ENCODE measurements at regions not wholly inside any gene's neighbourhood (a gene's known extent, or its start where the extent isn't known, plus 50 kb on each side); places are given as distances from the start of the nearest gene placed in this dataset.

GRCh38 chr13:105105471-105105870 is 1430.0 kb downstream of the EFNB2 start:
- TF ChIP-seq CTCF (IDR thresholded peaks at IDR 0.05) (no peak), POLR2A (IDR thresholded peaks at IDR 0.05) (no peak)
